ENCODE measurements at regions not wholly inside any gene's neighbourhood (a gene's known extent, or its start where the extent isn't known, plus 50 kb on each side); places are given as distances from the start of the nearest gene placed in this dataset.

- Histone ChIP-seq H3K4me3 (ENCODE audit: low read length) (no peak overlapping the region), H3K4me1 (ENCODE audit: low read length) (no peaks in the 10 kb centered on the region), H3K27me3 (ENCODE audit: low read length) (no peaks in the 10 kb centered on the region), H3K27ac (ENCODE audit: low read length) (no peak overlapping the region), H3K9ac (ENCODE audit: low read length) (no peak overlapping the region), H3K4me2 (ENCODE audit: low read depth, low read length, poor library complexity, severe bottlenecking) (no peak overlapping the region), H3K9me3 (ENCODE audit: low read length) (no peaks in the 10 kb centered on the region), H4K20me1 (ENCODE audit: insufficient read depth, low read depth, low read length) (no peaks in the 10 kb centered on the region), H3K9me2 (replicated peaks; ENCODE audit: insufficient read depth, low read length) (no peaks in the 10 kb centered on the region), H3K36me3 (ENCODE audit: insufficient read depth, low read length) (no peaks in the 10 kb centered on the region), H3K79me2 (ENCODE audit: low read length) (no peaks in the 10 kb centered on the region), H2AFZ (ENCODE audit: low read length) (no peak overlapping the region)
- DNase-seq: no peak
These were observed 274.8 kb upstream of the TAC1 start for GRCh38 chr7:97457054-97457453.

GRCh38 chr7:97460433-97460832 lies 271.5 kb upstream of the TAC1 start:
- Histone ChIP-seq H3K9ac (ENCODE audit: low read length) (no peak overlapping the region), H3K9me3 (ENCODE audit: low read length) (no peaks in the 10 kb centered on the region), H3K36me3 (ENCODE audit: insufficient read depth, low read length) (no peaks in the 10 kb centered on the region), H3K79me2 (ENCODE audit: low read length) (no peaks in the 10 kb centered on the region), H3K9me2 (replicated peaks; ENCODE audit: insufficient read depth, low read length) (no peaks in the 10 kb centered on the region), H3K27me3 (ENCODE audit: low read length) (no peaks in the 10 kb centered on the region), H2AFZ (ENCODE audit: low read length) (no peak overlapping the region), H4K20me1 (ENCODE audit: insufficient read depth, low read depth, low read length) (no peaks in the 10 kb centered on the region), H3K4me3 (ENCODE audit: low read length) (no peak overlapping the region), H3K4me1 (ENCODE audit: low read length) (no peaks in the 10 kb centered on the region), H3K4me2 (ENCODE audit: low read depth, low read length, poor library complexity, severe bottlenecking) (no peak overlapping the region), H3K27ac (ENCODE audit: low read length) (no peak overlapping the region)
- no peak for DNase-seq

GRCh38 chr7:97461596-97461995 lies 270.3 kb upstream of the TAC1 start:
- no peaks in the 10 kb centered on the region for H3K79me2 ChIP-seq (ENCODE audit: low read length)
- no peaks in the 10 kb centered on the region for H3K36me3 ChIP-seq (ENCODE audit: insufficient read depth, low read length)
- H3K4me1 ChIP-seq (ENCODE audit: low read length): no peaks in the 10 kb centered on the region
- H3K4me3 ChIP-seq (ENCODE audit: low read length): no peak overlapping the region
- no peaks in the 10 kb centered on the region for H4K20me1 ChIP-seq (ENCODE audit: insufficient read depth, low read depth, low read length)
- H3K9me2 ChIP-seq (replicated peaks; ENCODE audit: insufficient read depth, low read length): no peaks in the 10 kb centered on the region
- H3K9ac ChIP-seq (ENCODE audit: low read length): no peak overlapping the region
- no peak overlapping the region for H2AFZ ChIP-seq (ENCODE audit: low read length)
- no peak overlapping the region for H3K4me2 ChIP-seq (ENCODE audit: low read depth, low read length, poor library complexity, severe bottlenecking)
- DNase-seq: no peak
- no peaks in the 10 kb centered on the region for H3K9me3 ChIP-seq (ENCODE audit: low read length)
- no peaks in the 10 kb centered on the region for H3K27me3 ChIP-seq (ENCODE audit: low read length)
- no peak overlapping the region for H3K27ac ChIP-seq (ENCODE audit: low read length)

- Histone ChIP-seq H3K79me2 (ENCODE audit: low read length) (no peaks in the 10 kb centered on the region), H3K4me1 (ENCODE audit: low read length) (no peaks in the 10 kb centered on the region), H3K36me3 (ENCODE audit: insufficient read depth, low read length) (no peaks in the 10 kb centered on the region), H2AFZ (ENCODE audit: low read length) (no peak overlapping the region), H3K4me2 (ENCODE audit: low read depth, low read length, poor library complexity, severe bottlenecking) (no peak overlapping the region), H3K9ac (ENCODE audit: low read length) (no peak overlapping the region), H3K9me2 (replicated peaks; ENCODE audit: insufficient read depth, low read length) (no peaks in the 10 kb centered on the region), H3K27me3 (ENCODE audit: low read length) (no peaks in the 10 kb centered on the region), H3K9me3 (ENCODE audit: low read length) (no peaks in the 10 kb centered on the region), H3K27ac (ENCODE audit: low read length) (no peak overlapping the region), H3K4me3 (ENCODE audit: low read length) (no peak overlapping the region), H4K20me1 (ENCODE audit: insufficient read depth, low read depth, low read length) (no peaks in the 10 kb centered on the region)
- DNase-seq: no peak
These were observed 265.8 kb upstream of the TAC1 start for GRCh38 chr7:97466071-97466470.

- no peaks in the 10 kb centered on the region for H3K79me2 ChIP-seq (ENCODE audit: low read length)
- H3K4me3 ChIP-seq (ENCODE audit: low read length): no peak overlapping the region
- no peak overlapping the region for H3K27ac ChIP-seq (ENCODE audit: low read length)
- no peaks in the 10 kb centered on the region for H4K20me1 ChIP-seq (ENCODE audit: insufficient read depth, low read depth, low read length)
- H2AFZ ChIP-seq (ENCODE audit: low read length): no peak overlapping the region
- no peak overlapping the region for H3K9ac ChIP-seq (ENCODE audit: low read length)
- H3K9me2 ChIP-seq (replicated peaks; ENCODE audit: insufficient read depth, low read length): no peaks in the 10 kb centered on the region
- no peak overlapping the region for H3K4me2 ChIP-seq (ENCODE audit: low read depth, low read length, poor library complexity, severe bottlenecking)
- H3K27me3 ChIP-seq (ENCODE audit: low read length): no peaks in the 10 kb centered on the region
- H3K9me3 ChIP-seq (ENCODE audit: low read length): no peaks in the 10 kb centered on the region
- no peaks in the 10 kb centered on the region for H3K4me1 ChIP-seq (ENCODE audit: low read length)
- DNase-seq: no peak
- H3K36me3 ChIP-seq (ENCODE audit: insufficient read depth, low read length): no peaks in the 10 kb centered on the region
These were observed 264.7 kb upstream of the TAC1 start for GRCh38 chr7:97466999-97467740.

GRCh38 chr7:97468493-97468892 lies 263.4 kb upstream of the TAC1 start:
- Histone ChIP-seq H3K9me2 (replicated peaks; ENCODE audit: insufficient read depth, low read length) (no peaks in the 10 kb centered on the region), H3K9ac (ENCODE audit: low read length) (no peak overlapping the region)

GRCh38 chr7:97470726-97471125 lies 261.2 kb upstream of the TAC1 start:
- Histone ChIP-seq H3K9ac (ENCODE audit: low read length) (no peak overlapping the region), H3K36me3 (ENCODE audit: insufficient read depth, low read length) (no peaks in the 10 kb centered on the region), H3K4me1 (ENCODE audit: low read length) (no peaks in the 10 kb centered on the region), H3K4me3 (ENCODE audit: low read length) (no peak overlapping the region), H3K27ac (ENCODE audit: low read length) (no peak overlapping the region), H4K20me1 (ENCODE audit: insufficient read depth, low read depth, low read length) (no peaks in the 10 kb centered on the region), H3K9me2 (replicated peaks; ENCODE audit: insufficient read depth, low read length) (no peaks in the 10 kb centered on the region), H3K9me3 (ENCODE audit: low read length) (no peaks in the 10 kb centered on the region), H3K27me3 (ENCODE audit: low read length) (no peaks in the 10 kb centered on the region), H3K4me2 (ENCODE audit: low read depth, low read length, poor library complexity, severe bottlenecking) (no peak overlapping the region), H3K79me2 (ENCODE audit: low read length) (no peaks in the 10 kb centered on the region), H2AFZ (ENCODE audit: low read length) (no peak overlapping the region)
- no peak for DNase-seq

More at GRCh38 chr7:97468493-97468892, 263.4 kb upstream of the TAC1 start:
- Histone ChIP-seq H3K4me1 (ENCODE audit: low read length) (no peaks in the 10 kb centered on the region), H3K79me2 (ENCODE audit: low read length) (no peaks in the 10 kb centered on the region), H3K27ac (ENCODE audit: low read length) (no peak overlapping the region), H3K4me2 (ENCODE audit: low read depth, low read length, poor library complexity, severe bottlenecking) (no peak overlapping the region), H3K4me3 (ENCODE audit: low read length) (no peak overlapping the region), H3K27me3 (ENCODE audit: low read length) (no peaks in the 10 kb centered on the region), H3K36me3 (ENCODE audit: insufficient read depth, low read length) (no peaks in the 10 kb centered on the region), H4K20me1 (ENCODE audit: insufficient read depth, low read depth, low read length) (no peaks in the 10 kb centered on the region), H3K9me3 (ENCODE audit: low read length) (no peaks in the 10 kb centered on the region), H2AFZ (ENCODE audit: low read length) (no peak overlapping the region)
- DNase-seq: no peak

GRCh38 chr7:97471491-97471890 lies 260.4 kb upstream of the TAC1 start:
- no peak overlapping the region for H3K9ac ChIP-seq (ENCODE audit: low read length)
- H3K4me2 ChIP-seq (ENCODE audit: low read depth, low read length, poor library complexity, severe bottlenecking): no peak overlapping the region
- H3K9me2 ChIP-seq (replicated peaks; ENCODE audit: insufficient read depth, low read length): no peaks in the 10 kb centered on the region
- no peak for DNase-seq
- H3K27ac ChIP-seq (ENCODE audit: low read length): no peak overlapping the region
- H4K20me1 ChIP-seq (ENCODE audit: insufficient read depth, low read depth, low read length): no peaks in the 10 kb centered on the region
- no peaks in the 10 kb centered on the region for H3K9me3 ChIP-seq (ENCODE audit: low read length)
- no peaks in the 10 kb centered on the region for H3K27me3 ChIP-seq (ENCODE audit: low read length)
- no peak overlapping the region for H2AFZ ChIP-seq (ENCODE audit: low read length)
- H3K4me1 ChIP-seq (ENCODE audit: low read length): no peaks in the 10 kb centered on the region
- no peaks in the 10 kb centered on the region for H3K79me2 ChIP-seq (ENCODE audit: low read length)
- H3K36me3 ChIP-seq (ENCODE audit: insufficient read depth, low read length): no peaks in the 10 kb centered on the region
- no peak overlapping the region for H3K4me3 ChIP-seq (ENCODE audit: low read length)
